Stimulated activated memory B cell treated with anti-CD40 and anti-IgM and Interleukin-4, amounts not matched to agents 10 μg/mL and 1 μg/mL and 100 μg/mL, for 72 hours (primary cell): ENCODE measurements at regions not wholly inside any gene's neighbourhood (a gene's known extent, or its start where the extent isn't known, plus 50 kb on each side); places are given as distances from the start of the nearest gene placed in this dataset.
"Not testable (repeated sequence)": the region's sequence is repeated elsewhere in the genome, so short reads cannot be mapped to it uniquely, and the experiment has no call there.

ENCODE experiments used
- ATAC-seq: fragments of 150-1000 bp; cut with Tn5 transposase; 2 replicates; pipeline ENCODE4 v1.10.0; 2021
- H3K27ac Mint-ChIP-seq: one replicate; pipeline ENCODE4 v1.8.0; 2022; ENCODE audit warnings: mild to moderate bottlenecking, mixed read lengths
- H3K27me3 Mint-ChIP-seq: one replicate; pipeline ENCODE4 v1.8.0; 2022; ENCODE audit warnings: mixed read lengths
- H3K36me3 Mint-ChIP-seq: one replicate; pipeline ENCODE4 v1.8.0; 2022; ENCODE audit warnings: mixed read lengths
- H3K4me1 Mint-ChIP-seq: one replicate; pipeline ENCODE4 v1.8.0; 2022; ENCODE audit warnings: mixed read lengths
- H3K4me3 Mint-ChIP-seq: one replicate; pipeline ENCODE4 v1.8.0; 2022; ENCODE audit warnings: mild to moderate bottlenecking, moderate library complexity, mixed read lengths
- H3K9me3 Mint-ChIP-seq: one replicate; pipeline ENCODE4 v1.8.0; 2022; ENCODE audit warnings: mixed read lengths

GRCh38 chr13:87553142-87553541 lies 118.0 kb upstream of the SLITRK5 start:
- peaks cover 5% of the 10 kb centered on the region for H3K9me3 Mint-ChIP-seq
- no peak for ATAC-seq
- no peaks in the 10 kb centered on the region for H3K36me3 Mint-ChIP-seq
- H3K4me3 Mint-ChIP-seq: no peak overlapping the region
- no peak overlapping the region for H3K27ac Mint-ChIP-seq
- H3K4me1 Mint-ChIP-seq: no peaks in the 10 kb centered on the region
- no peaks in the 10 kb centered on the region for H3K27me3 Mint-ChIP-seq

- no peak for ATAC-seq
- Mint-ChIP-seq H3K4me1 (no peaks in the 10 kb centered on the region), H3K27me3 (no peaks in the 10 kb centered on the region), H3K27ac (no peak overlapping the region), H3K4me3 (no peak overlapping the region), H3K9me3 (peaks cover 5% of the 10 kb centered on the region), H3K36me3 (no peaks in the 10 kb centered on the region)
Observed at GRCh38 chr13:87554045-87554444, 117.1 kb upstream of the SLITRK5 start.

GRCh38 chr13:87557788-87558187 lies 113.4 kb upstream of the SLITRK5 start:
- no peak overlapping the region for H3K4me3 Mint-ChIP-seq
- peaks cover 5% of the 10 kb centered on the region for H3K9me3 Mint-ChIP-seq
- ATAC-seq: no peak
- no peaks in the 10 kb centered on the region for H3K36me3 Mint-ChIP-seq
- H3K4me1 Mint-ChIP-seq: no peaks in the 10 kb centered on the region
- H3K27ac Mint-ChIP-seq: no peak overlapping the region
- H3K27me3 Mint-ChIP-seq: no peaks in the 10 kb centered on the region

- not testable (repeated sequence) for H3K4me3 Mint-ChIP-seq, H3K4me1 Mint-ChIP-seq, H3K9me3 Mint-ChIP-seq, H3K27ac Mint-ChIP-seq, H3K36me3 Mint-ChIP-seq, H3K27me3 Mint-ChIP-seq, ATAC-seq
Observed at GRCh38 chr13:87561580-87561979, 109.6 kb upstream of the SLITRK5 start.

DNA sequence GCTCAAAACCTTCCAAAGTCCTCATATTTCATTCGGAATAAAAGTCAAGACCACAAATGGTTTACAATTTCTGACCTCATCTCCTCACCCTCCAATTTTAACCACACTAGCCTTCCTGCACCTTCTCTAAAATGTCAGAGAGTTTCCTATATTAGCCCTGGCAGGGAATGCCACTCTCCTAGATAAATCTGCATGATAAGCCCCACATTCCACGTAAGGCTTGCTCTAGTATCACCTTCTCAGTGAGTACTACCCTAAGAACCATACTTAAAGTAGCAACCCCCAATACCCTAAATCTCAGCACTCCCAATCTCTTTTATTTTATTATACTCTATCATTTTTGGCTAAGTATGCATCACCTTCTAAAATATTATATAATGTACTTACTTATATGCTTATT lies 100.5 kb upstream of the SLITRK5 start:
- H3K4me3 Mint-ChIP-seq: no peak overlapping the region
- H3K27ac Mint-ChIP-seq: no peak overlapping the region
- no peaks in the 10 kb centered on the region for H3K36me3 Mint-ChIP-seq
- H3K27me3 Mint-ChIP-seq: no peaks in the 10 kb centered on the region
- no peaks in the 10 kb centered on the region for H3K4me1 Mint-ChIP-seq
- no peaks in the 10 kb centered on the region for H3K9me3 Mint-ChIP-seq
- no peak for ATAC-seq

DNA sequence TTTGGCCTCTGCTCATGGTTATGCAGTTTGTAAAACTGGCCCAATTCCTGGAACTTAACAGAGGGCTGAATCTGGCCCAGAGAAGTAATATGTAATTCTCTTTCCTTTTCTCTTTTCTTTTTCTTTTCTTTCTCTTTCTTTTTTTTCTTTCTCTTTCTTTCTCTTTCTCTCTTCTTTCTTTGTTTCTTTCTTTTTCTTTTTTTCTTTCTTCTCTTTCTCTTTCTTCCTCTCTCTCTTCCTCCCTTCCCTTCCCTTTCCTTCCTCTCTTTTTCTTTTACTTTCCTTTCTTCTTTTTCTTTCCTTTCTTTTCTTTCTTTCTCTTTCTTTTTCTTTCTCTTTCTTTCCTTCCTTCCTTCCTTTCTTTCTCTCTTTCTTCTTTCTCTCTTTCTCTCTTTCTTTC lies 88.8 kb upstream of the SLITRK5 start:
- no peak for ATAC-seq
- Mint-ChIP-seq H3K27me3 (no peaks in the 10 kb centered on the region), H3K36me3 (no peaks in the 10 kb centered on the region), H3K4me3 (no peak overlapping the region), H3K27ac (no peak overlapping the region), H3K9me3 (peaks cover 6% of the 10 kb centered on the region), H3K4me1 (no peaks in the 10 kb centered on the region)

DNA sequence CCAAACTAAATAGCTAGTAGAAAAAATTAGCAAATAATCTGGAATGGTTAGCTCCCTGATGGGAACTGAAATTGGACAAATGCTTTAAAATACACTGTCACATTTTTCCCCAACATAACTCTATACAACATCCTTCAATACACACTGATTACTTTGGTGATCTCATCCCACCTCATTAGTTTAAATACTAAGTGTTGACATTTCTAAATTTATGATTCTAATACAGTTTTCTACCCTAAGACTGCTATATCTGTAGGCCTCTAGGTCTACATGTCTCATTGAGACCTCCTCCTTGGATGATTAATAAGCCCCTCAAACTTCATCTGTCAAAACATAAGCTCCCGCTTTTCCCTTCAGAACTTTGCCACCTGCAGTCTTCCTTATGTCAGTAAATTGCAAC lies 80.7 kb upstream of the SLITRK5 start:
- H3K27me3 Mint-ChIP-seq: no peaks in the 10 kb centered on the region
- H3K9me3 Mint-ChIP-seq: peaks cover 3% of the 10 kb centered on the region
- no peak overlapping the region for H3K27ac Mint-ChIP-seq
- no peak for ATAC-seq
- H3K36me3 Mint-ChIP-seq: no peaks in the 10 kb centered on the region
- no peaks in the 10 kb centered on the region for H3K4me1 Mint-ChIP-seq
- no peak overlapping the region for H3K4me3 Mint-ChIP-seq

DNA sequence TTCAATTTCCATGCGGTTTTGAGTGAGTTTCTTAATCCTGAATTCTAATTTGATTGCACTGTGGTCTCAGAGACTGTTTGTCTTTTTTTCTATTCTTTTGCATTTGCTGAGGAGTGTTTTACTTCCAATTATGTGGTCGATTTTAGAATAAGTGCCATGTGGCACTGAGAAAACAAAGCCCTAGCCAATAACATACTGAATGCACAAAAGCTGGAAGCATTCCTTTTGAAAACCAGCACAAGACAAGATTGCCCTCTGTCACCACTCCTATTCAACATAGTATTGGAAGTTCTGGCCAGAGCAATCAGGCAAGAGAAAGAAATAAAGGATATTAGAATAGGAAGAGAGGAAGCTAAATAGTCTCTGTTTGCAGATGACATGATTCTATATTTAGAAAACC lies 66.7 kb upstream of the SLITRK5 start:
- H3K36me3 Mint-ChIP-seq, H3K27ac Mint-ChIP-seq, H3K4me3 Mint-ChIP-seq, H3K27me3 Mint-ChIP-seq, H3K4me1 Mint-ChIP-seq, ATAC-seq: not testable (repeated sequence)
- peaks cover 16% of the 10 kb centered on the region for H3K9me3 Mint-ChIP-seq

DNA sequence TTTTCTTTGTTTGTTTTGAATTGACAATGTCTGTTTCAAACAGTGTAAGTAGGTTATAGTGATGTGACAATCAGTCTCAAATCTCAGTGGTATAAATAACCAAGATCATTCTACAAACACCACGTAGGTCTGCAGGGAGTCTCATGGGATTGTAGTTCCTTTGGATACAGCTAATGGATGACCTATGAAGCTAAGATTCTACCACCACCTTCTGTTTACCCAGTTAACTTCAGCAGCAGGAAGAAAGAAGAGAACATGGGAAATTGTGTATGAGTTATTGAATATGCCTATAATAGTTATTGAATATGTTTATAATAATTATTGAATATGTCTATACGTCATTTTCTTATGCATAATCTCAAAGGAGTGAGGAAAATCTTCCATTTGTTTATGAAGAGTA lies 63.9 kb upstream of the SLITRK5 start:
- no peak for ATAC-seq
- H3K4me1 Mint-ChIP-seq: no peaks in the 10 kb centered on the region
- H3K4me3 Mint-ChIP-seq: no peak overlapping the region
- H3K9me3 Mint-ChIP-seq: peaks cover 16% of the 10 kb centered on the region
- no peak overlapping the region for H3K27ac Mint-ChIP-seq
- H3K36me3 Mint-ChIP-seq: no peaks in the 10 kb centered on the region
- no peaks in the 10 kb centered on the region for H3K27me3 Mint-ChIP-seq

DNA sequence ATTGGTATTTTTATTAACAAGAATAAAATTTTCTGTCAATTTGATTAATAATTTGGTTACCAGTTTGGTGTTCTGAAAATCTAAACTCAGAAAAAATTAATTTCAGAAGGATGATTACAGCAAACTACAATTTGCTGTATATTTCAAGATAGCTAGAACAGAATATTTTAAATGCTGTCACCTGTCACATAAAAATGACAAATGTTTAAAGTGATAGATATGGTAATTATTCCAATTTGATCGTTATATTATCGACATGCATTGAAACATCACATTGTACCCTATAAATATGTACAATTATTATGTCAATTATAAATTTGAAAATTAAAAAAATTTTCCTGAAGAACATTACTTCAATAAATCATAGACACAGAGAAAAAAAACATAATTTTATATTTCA lies 56.9 kb upstream of the SLITRK5 start:
- Mint-ChIP-seq H3K9me3 (peaks cover 5% of the 10 kb centered on the region), H3K36me3 (no peaks in the 10 kb centered on the region), H3K4me1 (no peaks in the 10 kb centered on the region), H3K27ac (no peak overlapping the region), H3K27me3 (no peaks in the 10 kb centered on the region), H3K4me3 (no peak overlapping the region)
- no peak for ATAC-seq
